Fibroblast of the aortic adventitia (primary cell): ENCODE measurements at regions not wholly inside any gene's neighbourhood (a gene's known extent, or its start where the extent isn't known, plus 50 kb on each side); places are given as distances from the start of the nearest gene placed in this dataset.
"Not testable (repeated sequence)": the region's sequence is repeated elsewhere in the genome, so short reads cannot be mapped to it uniquely, and the experiment has no call there.

Experiments
- DNase-seq: peaks from one replicate; pipeline ENCODE4 v3.0.0-alpha.2; 2010; ENCODE audit warnings: low read depth
- H3K4me3 ChIP-seq: 2 replicates; pipeline ENCODE4 v1.5.1; 2011; ENCODE audit warnings: low read depth, mild to moderate bottlenecking, control low read depth, low read length, moderate library complexity
- CTCF ChIP-seq: IDR thresholded peaks from 2 replicates; pipeline ENCODE4 v1.5.1; 2011; ENCODE audit warnings: mild to moderate bottlenecking, low read length, control low read depth, inconsistent platforms; ENCODE audit not compliant: insufficient read depth

- TF ChIP-seq CTCF = no peak
- DNase-seq = no peak
- H3K4me3 ChIP-seq = no peak overlapping the region
Observed at GRCh38 chr4:18419780-18420179, 398.2 kb upstream of the LCORL start.

- not testable (repeated sequence) for DNase-seq, H3K4me3 ChIP-seq
Observed at GRCh38 chr4:18418195-18418898, 396.8 kb upstream of the LCORL start.

GRCh38 chr4:18417651-18418050 lies 396.1 kb upstream of the LCORL start:
- not testable (repeated sequence) for H3K4me3 ChIP-seq, DNase-seq

GRCh38 chr4:18406264-18406663 lies 384.7 kb upstream of the LCORL start:
- H3K4me3 ChIP-seq = no peak overlapping the region
- TF ChIP-seq CTCF = no peak
- no peak for DNase-seq

GRCh38 chr4:18405054-18405453 lies 383.5 kb upstream of the LCORL start:
- DNase-seq = no peak
- no peak for TF ChIP-seq CTCF
- no peak overlapping the region for H3K4me3 ChIP-seq

GRCh38 chr4:18404642-18405041 lies 383.1 kb upstream of the LCORL start:
- H3K4me3 ChIP-seq = no peak overlapping the region
- DNase-seq = no peak
- TF ChIP-seq CTCF = no peak

- H3K4me3 ChIP-seq = no peak overlapping the region
- no peak for DNase-seq
- TF ChIP-seq CTCF = no peak
Observed at GRCh38 chr4:18403327-18403726, 381.8 kb upstream of the LCORL start.

GRCh38 chr4:18401868-18402267 lies 380.3 kb upstream of the LCORL start:
- no peak for DNase-seq
- no peak overlapping the region for H3K4me3 ChIP-seq
- no peak for TF ChIP-seq CTCF
